Sciatic nerve (tissue), 2 donors: ENCODE measurements at regions not wholly inside any gene's neighbourhood (a gene's known extent, or its start where the extent isn't known, plus 50 kb on each side); places are given as distances from the start of the nearest gene placed in this dataset.
A peak's percentile ranks its signal among the peaks of the same experiment; 100 is the strongest.
"Not testable (repeated sequence)": the region's sequence is repeated elsewhere in the genome, so short reads cannot be mapped to it uniquely, and the experiment has no call there.

ENCODE experiments used
- ATAC-seq: fragments of 200-7000 bp; cut with Tn5 transposase; one replicate; pipeline ENCODE4 v1.9.1; 2020; ENCODE audit warnings: mild to moderate bottlenecking, moderate library complexity
- DNase-seq: peaks from one replicate; pipeline ENCODE4 v3.0.0-alpha.2; 2020; ENCODE audit warnings: low spot score
- intact Hi-C: fragments of 100-400 bp; cut with DNase I; formaldehyde crosslinking; loops from one replicate; pipeline ENCODE4 v1.14.2; 2022
- donor health status: DM: no; HTN: no; CAD: no.
- donor health status: DM: no; HTN: no; CAD: no.

DNA sequence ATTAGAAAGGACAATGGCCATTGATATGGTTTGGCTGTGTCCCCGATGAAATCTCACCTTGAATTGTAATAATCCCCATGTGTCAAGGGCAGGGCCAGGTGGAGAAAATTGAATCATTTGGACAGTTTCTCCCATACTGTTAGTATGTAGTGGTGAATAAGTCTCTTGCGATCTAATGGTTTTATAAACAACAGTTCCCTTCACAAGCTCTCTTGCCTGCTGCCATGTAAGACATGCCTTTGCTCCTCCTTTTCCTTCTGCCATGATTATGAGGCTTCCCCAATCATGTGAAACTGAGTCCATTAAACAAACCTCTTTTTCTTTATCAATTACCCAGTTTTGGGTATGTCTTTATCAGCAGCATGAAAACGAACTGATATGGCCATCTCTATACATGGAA, 302.7 kb downstream of the SFMBT2 start:
- intact Hi-C loops: no loop called here
- DNase-seq (no peak), ATAC-seq (no peak)

DNA sequence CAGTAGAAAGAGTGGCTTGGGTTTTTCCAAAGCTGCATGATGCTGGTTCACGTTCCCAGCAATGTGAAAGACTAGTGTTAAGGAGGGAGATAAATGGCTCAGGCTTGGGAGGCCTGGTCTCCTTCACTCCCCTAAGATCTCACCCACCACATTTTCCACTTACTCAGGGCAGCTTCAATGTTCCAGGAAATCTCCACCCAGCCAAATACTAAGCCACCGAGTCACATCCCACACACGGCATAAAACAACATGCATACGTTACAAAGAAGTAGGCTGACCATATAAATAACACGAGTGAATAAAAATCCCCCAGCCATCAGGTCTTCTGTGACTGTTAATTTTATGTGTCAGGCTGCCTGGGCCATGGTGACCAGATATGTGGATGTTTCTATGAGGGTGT, 303.5 kb downstream of the SFMBT2 start:
- DNase-seq: no peak
- ATAC-seq: no peak
- intact Hi-C loops: no loop called here

- ATAC-seq, intact Hi-C loops, DNase-seq: not testable (repeated sequence)
Observed at GRCh38 chr10:7104379-7104778, 306.5 kb downstream of the SFMBT2 start.

GRCh38 chr10:7102557-7103349, 308.1 kb downstream of the SFMBT2 start:
- no peak for ATAC-seq
- no peak for DNase-seq
- intact Hi-C loops: no loop called here

GRCh38 chr10:7102084-7102483, 308.8 kb downstream of the SFMBT2 start:
- ATAC-seq (peak; percentile 65), DNase-seq (no peak)
- intact Hi-C loops: no loop called here

GRCh38 chr10:7101451-7101850, 309.4 kb downstream of the SFMBT2 start:
- ATAC-seq (no peak), DNase-seq (no peak)
- intact Hi-C loops: no loop called here

GRCh38 chr10:7100032-7100702, 310.7 kb downstream of the SFMBT2 start:
- intact Hi-C loops: no loop called here
- ATAC-seq: peak; percentile 61
- DNase-seq: no peak

- DNase-seq (no peak), ATAC-seq (no peak)
- intact Hi-C loops: no loop called here
Observed at GRCh38 chr10:7098160-7098762, 312.6 kb downstream of the SFMBT2 start.

DNA sequence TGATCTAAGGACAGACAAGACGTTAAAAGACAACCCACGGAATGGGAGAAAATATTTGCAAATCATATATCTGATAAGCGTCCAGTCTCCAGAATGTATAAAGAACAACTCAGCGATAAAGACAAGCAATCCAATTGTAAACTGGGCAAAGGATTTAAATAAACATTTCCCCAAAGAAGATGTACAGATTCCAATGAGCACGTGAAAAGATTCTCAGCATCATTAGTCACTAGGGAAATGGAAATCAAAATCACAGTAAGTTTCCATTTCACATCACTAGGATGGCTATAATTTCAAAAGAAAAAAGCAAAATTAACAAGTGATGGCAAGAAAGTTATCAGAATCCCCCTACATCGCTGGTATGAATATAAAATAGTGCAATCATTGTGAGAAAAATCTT, 316.1 kb downstream of the SFMBT2 start:
- DNase-seq: no peak
- ATAC-seq: no peak
- intact Hi-C loops: no loop called here

DNA sequence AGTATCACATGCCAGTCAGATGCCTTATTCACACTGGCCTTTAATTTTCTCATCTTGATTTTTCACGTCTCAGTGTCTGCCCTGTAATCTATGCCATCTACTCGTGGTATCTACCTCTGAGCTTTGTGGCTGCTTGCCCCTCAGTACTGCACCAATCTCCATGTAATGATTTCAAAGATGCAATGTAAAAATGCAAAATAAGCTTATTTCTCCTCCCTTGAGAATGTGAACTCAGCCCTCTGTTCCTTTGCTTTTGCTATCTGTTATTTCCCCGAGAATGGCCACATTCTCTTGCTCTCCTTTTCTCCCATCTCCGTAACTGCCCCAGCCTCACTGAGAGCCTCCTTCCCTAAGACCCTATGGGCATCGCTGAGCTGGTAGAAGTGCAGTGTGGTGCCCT, 317.5 kb downstream of the SFMBT2 start:
- intact Hi-C loops: no loop called here
- DNase-seq (no peak), ATAC-seq (no peak)

- no peak for ATAC-seq
- DNase-seq: no peak
- intact Hi-C loops: no loop called here
Observed at GRCh38 chr10:7092603-7093002, 318.2 kb downstream of the SFMBT2 start.

- intact Hi-C loops: no loop called here
- DNase-seq (no peak), ATAC-seq (peak; percentile 87)
Observed at GRCh38 chr10:7090529-7090928, 320.3 kb downstream of the SFMBT2 start.

DNA sequence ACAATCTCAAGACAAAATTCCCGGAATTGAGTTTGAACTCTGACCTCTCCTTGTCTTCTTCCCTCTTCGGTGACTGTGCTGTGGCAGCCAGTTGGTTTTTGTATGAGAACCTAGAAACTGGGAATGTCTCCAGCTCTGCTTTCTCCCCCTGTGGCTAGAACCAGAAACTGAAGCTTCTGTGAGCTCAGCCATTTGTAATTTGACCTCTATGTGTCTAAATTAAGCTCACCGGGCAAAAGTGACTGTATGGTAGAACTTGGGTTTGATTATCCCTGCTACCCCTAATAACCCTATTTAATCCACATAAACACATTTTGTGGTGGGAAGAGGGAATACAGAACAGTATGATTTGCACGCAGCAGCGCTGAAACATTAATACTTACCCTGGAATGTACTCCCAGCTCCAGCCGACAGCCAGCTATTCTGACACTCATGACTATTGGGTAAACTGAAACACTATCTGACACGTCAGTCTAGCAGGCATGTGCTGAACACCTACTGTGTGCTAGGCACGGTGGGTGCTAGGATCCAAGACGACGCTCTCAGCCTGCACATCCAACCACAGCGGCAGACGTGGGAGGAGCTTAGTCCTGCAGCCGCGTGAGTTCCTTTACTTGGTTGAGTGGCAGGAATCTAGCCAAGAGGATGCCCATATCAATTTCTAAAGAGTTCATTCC, 324.8 kb downstream of the SFMBT2 start:
- peak; percentile 82 for ATAC-seq

GRCh38 chr10:7085147-7085912, 325.5 kb downstream of the SFMBT2 start:
- DNase-seq: no peak
- intact Hi-C loops: no loop called here
- peak; percentile 54 for ATAC-seq

More for the DNA sequence above, 324.8 kb downstream of the SFMBT2 start:
- no peak for DNase-seq
- intact Hi-C loops: no loop called here

- DNase-seq: no peak
- intact Hi-C loops: no loop called here
- ATAC-seq: peak; percentile 54
Observed at GRCh38 chr10:7084280-7085005, 326.4 kb downstream of the SFMBT2 start.

DNA sequence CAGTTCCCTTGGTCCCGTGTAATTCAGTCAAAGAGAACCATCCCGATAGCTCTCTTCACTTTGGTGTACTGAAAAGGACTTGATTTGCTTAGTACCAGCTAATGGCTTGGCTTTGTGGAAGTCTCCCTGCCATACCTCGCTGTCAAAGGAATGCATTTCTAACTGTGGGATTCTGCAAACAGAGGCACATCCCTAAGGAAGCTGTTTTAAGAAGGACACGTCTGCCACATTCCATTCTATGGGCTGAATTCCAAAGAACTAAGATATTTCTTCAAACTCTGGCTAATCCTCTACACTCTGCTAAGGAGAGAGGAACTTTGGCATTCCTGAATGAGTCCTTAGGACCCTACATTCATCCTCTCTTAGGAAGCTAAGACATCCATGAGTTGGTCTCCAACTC, 327.9 kb downstream of the SFMBT2 start:
- ATAC-seq: no peak
- no peak for DNase-seq
- intact Hi-C loops: no loop called here

DNA sequence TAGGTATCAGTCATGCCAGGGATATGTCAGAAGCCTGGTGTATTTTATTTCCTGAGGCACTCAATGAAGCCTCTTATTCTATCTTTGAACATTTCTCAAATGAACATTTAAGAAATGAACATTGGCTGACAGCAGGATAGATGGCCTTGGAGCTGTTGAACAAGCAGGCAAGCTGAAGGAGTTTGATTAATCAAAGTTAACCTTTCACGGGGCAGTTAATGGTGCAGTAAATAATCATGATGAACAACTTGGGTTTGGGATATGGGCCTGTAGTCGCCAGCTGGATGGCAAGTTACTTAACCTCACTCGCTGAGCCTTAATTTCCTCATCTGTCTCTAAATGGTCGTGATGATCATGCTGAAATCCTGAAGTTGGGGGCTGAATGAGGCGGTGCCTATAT, 333.0 kb downstream of the SFMBT2 start:
- ATAC-seq (no peak), DNase-seq (no peak)
- intact Hi-C loops: no loop called here

- ATAC-seq: no peak
- intact Hi-C loops: no loop called here
- DNase-seq: no peak
Observed at GRCh38 chr10:7075851-7076250, 335.0 kb downstream of the SFMBT2 start.
